T-cell (primary cell): ENCODE measurements at regions not wholly inside any gene's neighbourhood (a gene's known extent, or its start where the extent isn't known, plus 50 kb on each side); places are given as distances from the start of the nearest gene placed in this dataset.

Experiments used
- ATAC-seq, 4 experiments: fragments of 200-7000 bp in 3 of 4; fragments of 150-1000 bp in 1 of 4; cut with Tn5 transposase; replicated peaks in 1 of 4; 1 replicate in 3 of 4; 2 replicates in 1 of 4; pipeline ENCODE4 v1.10.0; 2021; ENCODE audit warnings: moderate library complexity in 3 of 4, mild to moderate bottlenecking in 2 of 4, moderate number of reproducible peaks in 1 of 4
- CTCF ChIA-PET, 2 donors: fragments of 300-600 bp; sonication (Branson Sonifier 250); formaldehyde crosslinking; loops; one replicate each; lab custom pipeline; 2022; ENCODE audit warnings: antibody characterized with exemption in 2 of 2; lab: Charles Lee
- POLR2A ChIA-PET, 2 donors: fragments of 300-600 bp; sonication (Branson Sonifier 250); formaldehyde crosslinking; loops; one replicate each; lab custom pipeline; 2022; ENCODE audit warnings: antibody characterized with exemption in 2 of 2; lab: Charles Lee
- DNase-seq, 35 experiments: peaks; one replicate each; pipeline versions ENCODE4 v3.0.0 to v3.0.0-alpha.2; 2013 to 2023
- H3K27ac ChIP-seq: one replicate; pipeline ENCODE4 v1.5.1; 2013; ENCODE audit warnings: low read length
- H3K27me3 ChIP-seq, 2 experiments: replicated peaks in 1 of 2; 1 replicate in 1 of 2; 2 replicates in 1 of 2; pipeline versions ENCODE4 v1.6.1 to v1.7.0; 2013; ENCODE audit warnings: low read length in 1 of 2, mixed read lengths in 1 of 2; ENCODE audit not compliant: control insufficient read depth in 2 of 2, insufficient read depth in 2 of 2; ENCODE audit errors: extremely low read depth in 1 of 2
- H3K36me3 ChIP-seq, 2 donors: 1 replicate in 1 of 2; 2 replicates in 1 of 2; pipeline versions ENCODE4 v1.6.1 to v1.7.0; 2013; ENCODE audit warnings: low read length in 1 of 2; ENCODE audit not compliant: control insufficient read depth in 2 of 2, insufficient read depth in 1 of 2; ENCODE audit errors: extremely low read depth in 1 of 2
- H3K4me1 ChIP-seq, 2 experiments: 1 replicate in 1 of 2; 2 replicates in 1 of 2; pipeline versions ENCODE4 v1.6.1 to v1.7.0; 2013; ENCODE audit warnings: low read length in 2 of 2, mixed read lengths in 1 of 2; ENCODE audit not compliant: insufficient read depth in 2 of 2, control insufficient read depth in 1 of 2; ENCODE audit errors: extremely low read depth in 1 of 2
- H3K4me3 ChIP-seq, 2 donors: 1 replicate in 1 of 2; 2 replicates in 1 of 2; pipeline versions ENCODE4 v1.5.1 to v1.7.0; 2013; ENCODE audit warnings: mild to moderate bottlenecking in 2 of 2, low read length in 1 of 2, moderate library complexity in 1 of 2; ENCODE audit not compliant: control insufficient read depth in 1 of 2; ENCODE audit errors: extremely low read depth in 1 of 2
- H3K9me3 ChIP-seq: 2 replicates; pipeline ENCODE4 v1.7.0; 2013
- H3K27ac Mint-ChIP-seq, 2 donors: one replicate each; pipeline ENCODE4 v1.8.0; 2020 to 2021; ENCODE audit warnings: mild to moderate bottlenecking in 2 of 2, mixed read lengths in 2 of 2
- H3K27me3 Mint-ChIP-seq, 2 donors: one replicate each; pipeline ENCODE4 v1.8.0; 2021 to 2022; ENCODE audit warnings: mixed read lengths in 2 of 2
- H3K36me3 Mint-ChIP-seq: one replicate; pipeline ENCODE4 v1.8.0; 2021; ENCODE audit warnings: mixed read lengths
- H3K4me1 Mint-ChIP-seq, 3 donors: one replicate each; pipeline ENCODE4 v1.8.0; 2020 to 2022; ENCODE audit warnings: mixed read lengths in 3 of 3, mild to moderate bottlenecking in 1 of 3
- H3K4me3 Mint-ChIP-seq, 3 donors: one replicate each; pipeline ENCODE4 v1.8.0; 2020 to 2022; ENCODE audit warnings: mild to moderate bottlenecking in 3 of 3, mixed read lengths in 3 of 3, moderate library complexity in 3 of 3
- H3K9me3 Mint-ChIP-seq, 3 donors: one replicate each; pipeline ENCODE4 v1.8.0; 2020 to 2022; ENCODE audit warnings: mixed read lengths in 3 of 3
- WGBS: methylation state at CpG from one replicate; pipeline ENCODE4 v1.1.5; 2013; ENCODE audit warnings: missing lambda C conversion rate; ENCODE audit not compliant: insufficient coverage; 5-methylcytosine and 5-hydroxymethylcytosine counted together

GRCh38 chr18:27860011-27860410, 316.9 kb downstream of the CDH2 start:
- H3K9me3 ChIP-seq: no peaks in the 10 kb centered on the region
- no peaks in the 10 kb centered on the region for H3K36me3 Mint-ChIP-seq
- no peak overlapping the region for H3K4me3 Mint-ChIP-seq
- no peaks in the 10 kb centered on the region for H3K36me3 ChIP-seq
- no peak for ATAC-seq
- CTCF ChIA-PET: no interaction called here
- H3K4me3 ChIP-seq: no peak overlapping the region
- no peaks in the 10 kb centered on the region for H3K4me1 Mint-ChIP-seq
- H3K27me3 Mint-ChIP-seq: no peaks in the 10 kb centered on the region
- peaks cover 0 to 12% (median 0%) of the 10 kb centered on the region in 3 donors for H3K9me3 Mint-ChIP-seq
- no peak overlapping the region for H3K27ac ChIP-seq
- no peaks in the 10 kb centered on the region for H3K27me3 ChIP-seq
- no CpG with 5 or more reads among the region's 4 CpGs for WGBS
- H3K27ac Mint-ChIP-seq: no peak overlapping the region
- no peak for DNase-seq
- H3K4me1 ChIP-seq: no peaks in the 10 kb centered on the region
- POLR2A ChIA-PET: no interaction called here

GRCh38 chr18:27856820-27857219, 320.1 kb downstream of the CDH2 start:
- H3K36me3 Mint-ChIP-seq: no peaks in the 10 kb centered on the region
- H3K4me1 Mint-ChIP-seq: no peaks in the 10 kb centered on the region
- no peaks in the 10 kb centered on the region for H3K27me3 ChIP-seq
- ChIA-PET CTCF (interaction anchor here in 1 of 2 donors (0.6 kb wide), 1 partner anchor 430 kb away, joined by 3 read pairs; no protein-coding TSS in a partner anchor), POLR2A (no interaction called here)
- WGBS: 40% methylated on average over 1 of the region's 1 CpG
- no peaks in the 10 kb centered on the region for H3K9me3 ChIP-seq
- H3K27ac ChIP-seq: no peak overlapping the region
- ATAC-seq (no peak), DNase-seq (no peak)
- H3K27ac Mint-ChIP-seq: no peak overlapping the region
- H3K27me3 Mint-ChIP-seq: no peaks in the 10 kb centered on the region
- H3K4me1 ChIP-seq: no peaks in the 10 kb centered on the region
- H3K36me3 ChIP-seq: no peaks in the 10 kb centered on the region
- H3K4me3 Mint-ChIP-seq: no peak overlapping the region
- no peak overlapping the region for H3K4me3 ChIP-seq
- H3K9me3 Mint-ChIP-seq: peaks cover 3 to 17% (median 9%) of the 10 kb centered on the region in 3 donors

DNA sequence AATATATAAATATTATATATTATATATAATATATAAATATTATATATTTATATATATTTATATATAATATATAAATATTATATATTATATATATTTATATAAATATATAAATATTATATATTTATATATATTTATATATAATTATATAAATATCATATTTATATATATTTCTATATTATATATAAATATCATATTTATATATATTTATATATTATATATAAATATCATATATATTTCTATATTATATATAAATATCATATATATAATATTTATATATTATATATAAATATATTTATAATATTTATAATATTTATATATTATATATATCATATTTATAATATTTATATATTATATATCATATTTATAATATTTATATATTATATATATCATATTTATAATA, 321.4 kb downstream of the CDH2 start:
- Histone ChIP-seq H3K27me3 (no peaks in the 10 kb centered on the region), H3K27ac (no peak overlapping the region), H3K36me3 (no peaks in the 10 kb centered on the region), H3K4me3 (no peak overlapping the region), H3K9me3 (no peaks in the 10 kb centered on the region), H3K4me1 (no peaks in the 10 kb centered on the region)
- H3K27ac Mint-ChIP-seq: no peak overlapping the region
- ATAC-seq (no peak), DNase-seq (no peak)
- POLR2A ChIA-PET: no interaction called here
- H3K4me3 Mint-ChIP-seq: no peak overlapping the region
- no peaks in the 10 kb centered on the region for H3K4me1 Mint-ChIP-seq
- peaks cover 3 to 19% (median 7%) of the 10 kb centered on the region in 3 donors for H3K9me3 Mint-ChIP-seq
- CTCF ChIA-PET: no interaction called here
- H3K27me3 Mint-ChIP-seq: no peaks in the 10 kb centered on the region
- no peaks in the 10 kb centered on the region for H3K36me3 Mint-ChIP-seq

- Histone ChIP-seq H3K4me1 (no peaks in the 10 kb centered on the region), H3K9me3 (no peaks in the 10 kb centered on the region), H3K4me3 (no peak overlapping the region), H3K27ac (no peak overlapping the region), H3K27me3 (no peaks in the 10 kb centered on the region), H3K36me3 (no peaks in the 10 kb centered on the region)
- CTCF ChIA-PET: no interaction called here
- POLR2A ChIA-PET: no interaction called here
- Mint-ChIP-seq H3K27ac (no peak overlapping the region), H3K4me3 (no peak overlapping the region), H3K4me1 (no peaks in the 10 kb centered on the region), H3K36me3 (no peaks in the 10 kb centered on the region), H3K9me3 (peaks cover 3 to 22% (median 7%) of the 10 kb centered on the region in 3 donors), H3K27me3 (no peaks in the 10 kb centered on the region)
- no peak for ATAC-seq
- DNase-seq: no peak
- WGBS: no CpG with 5 or more reads among the region's 1 CpG
Measured at GRCh38 chr18:27854631-27855030, 322.3 kb downstream of the CDH2 start.

- Histone ChIP-seq H3K4me3 (no peak overlapping the region), H3K36me3 (no peaks in the 10 kb centered on the region), H3K9me3 (no peaks in the 10 kb centered on the region), H3K27ac (no peak overlapping the region), H3K4me1 (no peaks in the 10 kb centered on the region), H3K27me3 (no peaks in the 10 kb centered on the region)
- Mint-ChIP-seq H3K4me3 (no peak overlapping the region), H3K4me1 (no peaks in the 10 kb centered on the region), H3K9me3 (peaks cover 16 to 36% (median 16%) of the 10 kb centered on the region in 3 donors), H3K36me3 (no peaks in the 10 kb centered on the region), H3K27me3 (no peaks in the 10 kb centered on the region), H3K27ac (no peak overlapping the region)
- DNase-seq (no peak), ATAC-seq (no peak)
- POLR2A ChIA-PET: no interaction called here
- CTCF ChIA-PET: no interaction called here
- WGBS: no CpG with 5 or more reads among the region's 4 CpGs
Measured at GRCh38 chr18:27848336-27848735, 328.6 kb downstream of the CDH2 start.

GRCh38 chr18:27847412-27847811, 329.5 kb downstream of the CDH2 start:
- POLR2A ChIA-PET: no interaction called here
- Mint-ChIP-seq H3K9me3 (peaks cover 16 to 34% (median 20%) of the 10 kb centered on the region in 3 donors), H3K27ac (no peak overlapping the region), H3K27me3 (no peaks in the 10 kb centered on the region), H3K4me3 (no peak overlapping the region), H3K36me3 (no peaks in the 10 kb centered on the region), H3K4me1 (no peaks in the 10 kb centered on the region)
- no peaks in the 10 kb centered on the region for H3K9me3 ChIP-seq
- H3K27ac ChIP-seq: no peak overlapping the region
- no peaks in the 10 kb centered on the region for H3K4me1 ChIP-seq
- H3K4me3 ChIP-seq: no peak overlapping the region
- no peaks in the 10 kb centered on the region for H3K27me3 ChIP-seq
- DNase-seq (no peak), ATAC-seq (no peak)
- no peaks in the 10 kb centered on the region for H3K36me3 ChIP-seq
- CTCF ChIA-PET: interaction anchor here in 1 of 2 donors (0.7 kb wide), 1 partner anchor 14 kb away, joined by 3 read pairs; no protein-coding TSS in a partner anchor
- WGBS: no CpG with 5 or more reads among the region's 4 CpGs

GRCh38 chr18:27845897-27846296, 331.0 kb downstream of the CDH2 start:
- Histone ChIP-seq H3K9me3 (no peaks in the 10 kb centered on the region), H3K4me3 (no peak overlapping the region), H3K27me3 (no peaks in the 10 kb centered on the region), H3K36me3 (no peaks in the 10 kb centered on the region), H3K4me1 (no peaks in the 10 kb centered on the region), H3K27ac (no peak overlapping the region)
- peaks cover 16 to 43% (median 22%) of the 10 kb centered on the region in 3 donors for H3K9me3 Mint-ChIP-seq
- no peak overlapping the region for H3K27ac Mint-ChIP-seq
- CTCF ChIA-PET: interaction anchor here in 1 of 2 donors (0.7 kb wide), 2 partner anchors 166 to 543 kb away, joined by 6 to 7 read pairs; no protein-coding TSS in a partner anchor
- DNase-seq: no peak
- 20% methylated on average over 1 of the region's 2 CpGs for WGBS
- no peak for ATAC-seq
- no peaks in the 10 kb centered on the region for H3K4me1 Mint-ChIP-seq
- H3K27me3 Mint-ChIP-seq: no peaks in the 10 kb centered on the region
- H3K36me3 Mint-ChIP-seq: no peaks in the 10 kb centered on the region
- H3K4me3 Mint-ChIP-seq: no peak overlapping the region
- POLR2A ChIA-PET: no interaction called here
